IMR-90 (cell line): ENCODE measurements at regions not wholly inside any gene's neighbourhood (a gene's known extent, or its start where the extent isn't known, plus 50 kb on each side); places are given as distances from the start of the nearest gene placed in this dataset.
A peak's percentile ranks its signal among the peaks of the same experiment; 100 is the strongest.

Source experiments
- ATAC-seq: fragments of 200-7000 bp; cut with Tn5 transposase; 2 replicates; pipeline ENCODE4 v1.9.1; 2020; ENCODE audit warnings: low read depth, mild to moderate bottlenecking, moderate library complexity
- BruUV-seq: library from RNA; stranded (reverse); fragments of 400-500 nt; replicated peaks from 2 replicates; lab custom pipeline; 2021; lab: Mats Ljungman, UMichigan
- CTCF ChIA-PET: fragments of 300-600 bp; formaldehyde crosslinking; extraction: SDS; loops from one replicate; lab custom pipeline; 2021; ENCODE audit warnings: antibody characterized with exemption; lab: Yijun Ruan, JAX
- POLR2A ChIA-PET: fragments of 300-600 bp; sonication (Branson Sonifier 250); formaldehyde crosslinking; loops from one replicate; lab custom pipeline; 2022; ENCODE audit warnings: antibody characterized with exemption; ENCODE audit not compliant: unreplicated experiment; lab: Charles Lee
- DNase-seq: peaks from one replicate; pipeline ENCODE4 v3.0.0; 2013
- H2AFZ ChIP-seq: replicated peaks from 2 replicates; pipeline ENCODE3; 2013; ENCODE audit warnings: low read length, mild to moderate bottlenecking; ENCODE audit not compliant: poor library complexity
- H2AK5ac ChIP-seq: 2 replicates; pipeline ENCODE4 v1.6.1; 2013; ENCODE audit warnings: low read depth, low read length, inconsistent platforms
- H2AK9ac ChIP-seq: replicated peaks from 2 replicates; pipeline ENCODE3; 2013; ENCODE audit warnings: mild to moderate bottlenecking, low read depth, low read length, moderate library complexity; ENCODE audit not compliant: poor library complexity
- H2BK120ac ChIP-seq: 2 replicates; pipeline ENCODE4 v1.6.1; 2013; ENCODE audit warnings: low read depth, low read length, inconsistent platforms
- H2BK15ac ChIP-seq: 3 replicates; pipeline ENCODE4 v1.6.1; 2013; ENCODE audit warnings: low read depth, low read length, inconsistent platforms
- H2BK20ac ChIP-seq: 2 replicates; pipeline ENCODE4 v1.6.1; 2013; ENCODE audit warnings: low read depth, mild to moderate bottlenecking, inconsistent platforms, low read length, moderate library complexity
- H2BK5ac ChIP-seq: 2 replicates; pipeline ENCODE4 v1.6.1; 2013; ENCODE audit warnings: mild to moderate bottlenecking, low read depth, low read length, inconsistent platforms; ENCODE audit not compliant: poor library complexity, severe bottlenecking
- H3K14ac ChIP-seq: replicated peaks from 2 replicates; pipeline ENCODE4 v1.6.1; 2013; ENCODE audit warnings: low read depth, low read length, inconsistent platforms
- H3K18ac ChIP-seq: 2 replicates; pipeline ENCODE4 v1.6.1; 2013; ENCODE audit warnings: low read depth, low read length, control low read depth
- H3K23ac ChIP-seq: 2 replicates; pipeline ENCODE4 v1.6.1; 2013; ENCODE audit warnings: low read depth, low read length, inconsistent platforms
- H3K27ac ChIP-seq: 2 replicates; pipeline ENCODE4 v1.5.1; 2013; ENCODE audit warnings: mild to moderate bottlenecking, control low read depth, low read length; ENCODE audit not compliant: insufficient read depth
- H3K27me3 ChIP-seq: 2 replicates; pipeline ENCODE4 v1.6.1; 2013; ENCODE audit warnings: low read length; ENCODE audit not compliant: control insufficient read depth, insufficient read depth
- H3K36me3 ChIP-seq: 2 replicates; pipeline ENCODE4 v1.6.1; 2013; ENCODE audit warnings: low read length, mixed read lengths; ENCODE audit not compliant: control insufficient read depth, insufficient read depth
- H3K4ac ChIP-seq: 2 replicates; pipeline ENCODE4 v1.6.1; 2013; ENCODE audit warnings: low read depth, low read length, inconsistent platforms
- H3K4me1 ChIP-seq: 2 replicates; pipeline ENCODE4 v1.6.1; 2013; ENCODE audit warnings: low read length, mixed read lengths; ENCODE audit not compliant: control insufficient read depth, insufficient read depth
- H3K4me2 ChIP-seq: 2 replicates; pipeline ENCODE4 v1.6.1; 2013; ENCODE audit warnings: low read depth, mild to moderate bottlenecking, control low read depth, low read length, moderate library complexity
- H3K4me3 ChIP-seq: 2 replicates; pipeline ENCODE4 v1.5.1; 2013; ENCODE audit warnings: low read depth, mild to moderate bottlenecking, control low read depth, low read length, moderate library complexity; ENCODE audit not compliant: insufficient read depth
- H3K56ac ChIP-seq: 2 replicates; pipeline ENCODE4 v1.6.1; 2013; ENCODE audit warnings: low read length, inconsistent platforms; ENCODE audit not compliant: insufficient read depth; ENCODE audit errors: extremely low read depth
- H3K79me1 ChIP-seq, 2 experiments: 2 replicates each; pipeline ENCODE4 v1.6.1; 2013; ENCODE audit warnings: low read length in 2 of 2, inconsistent platforms in 1 of 2, low read depth in 1 of 2
- H3K9ac ChIP-seq: 2 replicates; pipeline ENCODE4 v1.6.1; 2013; ENCODE audit warnings: low read depth, low read length, control low read depth
- H3K9me1 ChIP-seq: 2 replicates; pipeline ENCODE4 v1.6.1; 2013; ENCODE audit warnings: low read length, inconsistent platforms; ENCODE audit not compliant: insufficient read depth
- H3K9me3 ChIP-seq: 2 replicates; pipeline ENCODE4 v1.6.1; 2013; ENCODE audit warnings: low read length; ENCODE audit not compliant: control insufficient read depth, insufficient read depth
- H4K20me1 ChIP-seq: 2 replicates; pipeline ENCODE4 v1.6.1; 2013; ENCODE audit warnings: low read length, inconsistent platforms; ENCODE audit not compliant: insufficient read depth
- H4K5ac ChIP-seq: 2 replicates; pipeline ENCODE4 v1.6.1; 2013; ENCODE audit warnings: mild to moderate bottlenecking, low read depth, low read length, control low read depth
- H4K8ac ChIP-seq, 2 experiments: 2 replicates each; pipeline ENCODE4 v1.6.1; 2013; ENCODE audit warnings: low read depth in 2 of 2, low read length in 2 of 2, control low read depth in 1 of 2, inconsistent platforms in 1 of 2
- H4K91ac ChIP-seq: 2 replicates; pipeline ENCODE4 v1.6.1; 2013; ENCODE audit warnings: low read depth, low read length, inconsistent platforms; ENCODE audit not compliant: insufficient read depth
- BHLHE40 ChIP-seq: fragments of 150-350 bp; IDR thresholded peaks from 2 replicates; pipeline ENCODE4 v1.6.1; 2016; ENCODE audit warnings: mild to moderate bottlenecking, low read depth, low read length
- CTCF ChIP-seq: conservative IDR thresholded peaks from 2 replicates; pipeline ENCODE4 v1.5.1; 2012; ENCODE audit warnings: mild to moderate bottlenecking, low read depth, low read length, improper control_type of control experiment
- ELK1 ChIP-seq: fragments of 150-350 bp; IDR thresholded peaks from 2 replicates; pipeline ENCODE4 v1.6.1; 2016; ENCODE audit warnings: low read depth, mild to moderate bottlenecking, low read length, moderate library complexity, borderline replicate concordance
- FOS ChIP-seq: fragments of 150-350 bp; IDR thresholded peaks from 2 replicates; pipeline ENCODE4 v1.6.1; 2016; ENCODE audit warnings: low read depth, low read length
- MAZ ChIP-seq: IDR thresholded peaks from 2 replicates; pipeline ENCODE4 v1.6.1; 2012; ENCODE audit warnings: low read depth, mild to moderate bottlenecking, low read length, improper control_type of control experiment, moderate library complexity, borderline replicate concordance
- MXI1 ChIP-seq: IDR thresholded peaks from 2 replicates; pipeline ENCODE4 v1.6.1; 2012; ENCODE audit warnings: low read depth, mild to moderate bottlenecking, low read length, moderate library complexity, borderline replicate concordance
- NFE2L2 ChIP-seq: fragments of 150-350 bp; IDR thresholded peaks from 2 replicates; pipeline ENCODE4 v1.6.1; 2016; ENCODE audit warnings: low read depth, mild to moderate bottlenecking, low read length
- POLR2A ChIP-seq: IDR thresholded peaks from 2 replicates; pipeline ENCODE4 v1.6.1; 2012; ENCODE audit warnings: mild to moderate bottlenecking, low read depth, low read length
- RAD21 ChIP-seq: IDR thresholded peaks from 2 replicates; pipeline ENCODE4 v1.6.1; 2012; ENCODE audit warnings: low read length, improper control_type of control experiment
- RCOR1 ChIP-seq: IDR thresholded peaks from 2 replicates; pipeline ENCODE4 v1.6.1; 2012; ENCODE audit warnings: mild to moderate bottlenecking, low read length, improper control_type of control experiment; ENCODE audit not compliant: insufficient replicate concordance
- USF2 ChIP-seq: fragments of 150-350 bp; IDR thresholded peaks from 2 replicates; pipeline ENCODE4 v1.6.1; 2017; ENCODE audit warnings: mild to moderate bottlenecking, antibody characterized with exemption, low read length, low read depth
- WGBS, 2 experiments: methylation state at CpG; one replicate each; pipeline versions ENCODE4 v1.1.5 to v1.1.7; 2013; ENCODE audit warnings: missing lambda C conversion rate in 2 of 2; ENCODE audit not compliant: insufficient read length in 1 of 2; ENCODE audit errors: extremely low coverage in 2 of 2; 5-methylcytosine and 5-hydroxymethylcytosine counted together
- dilution Hi-C: fragments of 300-500 bp; cut with HindIII; formaldehyde crosslinking; loops from one replicate; pipeline ENCODE4 v1.14.3; 2018; ENCODE audit warnings: low sequenced_read_pairs; ENCODE audit not compliant: unreplicated experiment
- in situ Hi-C: fragments of 300-500 bp; cut with MboI; formaldehyde crosslinking; loops from 3 replicates; pipeline ENCODE4 v1.14.3; 2019; ENCODE audit warnings: low sequenced_read_pairs, inconsistent platforms, mixed read lengths
- intact Hi-C: fragments of 100-400 bp; cut with micrococcal nuclease; formaldehyde crosslinking; loops from 2 replicates; pipeline ENCODE4 v1.10.0; 2022

- ChIA-PET CTCF (no interaction called here), POLR2A (interaction anchor here (0.6 kb wide), 1 partner anchor 15 kb away, joined by 5 read pairs; no protein-coding TSS in a partner anchor)
- no peaks in the 10 kb centered on the region for H3K27me3 ChIP-seq
- no peak overlapping the region for H3K4ac ChIP-seq
- no peak overlapping the region for H3K4me2 ChIP-seq
- H3K56ac ChIP-seq, result no peak overlapping the region
- DNase-seq, result no peak
- no peaks in the 10 kb centered on the region; a peak in 1 of 4 replicates for H3K79me1 ChIP-seq
- no peak overlapping the region for H2BK15ac ChIP-seq
- H2AK9ac ChIP-seq, result no peak overlapping the region
- no peak overlapping the region for H2AK5ac ChIP-seq
- H2AFZ ChIP-seq, result no peak overlapping the region
- H4K8ac ChIP-seq, result no peak overlapping the region
- no peak overlapping the region for H2BK20ac ChIP-seq
- no CpG with 5 or more reads among the region's 5 CpGs for WGBS, 2 experiments
- no peak for ATAC-seq
- H2BK5ac ChIP-seq, result no peak overlapping the region
- TF ChIP-seq MXI1, result no peak
- no peak for TF ChIP-seq RAD21
- TF ChIP-seq BHLHE40, result no peak
- no peak for TF ChIP-seq USF2
- TF ChIP-seq POLR2A, result no peak
- TF ChIP-seq ELK1, result no peak
- no peak for TF ChIP-seq NFE2L2
- no peak for TF ChIP-seq RCOR1
- no peak for TF ChIP-seq MAZ
- no peak for TF ChIP-seq CTCF
- TF ChIP-seq FOS, result no peak
- H4K91ac ChIP-seq, result no peak overlapping the region
- H4K5ac ChIP-seq, result no peak overlapping the region
- H3K18ac ChIP-seq, result no peak overlapping the region
- no peak overlapping the region for H3K4me3 ChIP-seq
- peaks cover 8% of the 10 kb centered on the region for H3K4me1 ChIP-seq
- no peaks in the 10 kb centered on the region for H3K36me3 ChIP-seq
- H2BK120ac ChIP-seq, result peak overlapping the region; percentile 2; the same call in 1 of the 2 replicates
- H3K9ac ChIP-seq, result no peak overlapping the region
- in situ Hi-C loops (no loop called here), dilution Hi-C loops (no loop called here), intact Hi-C loops (no loop called here)
- H4K20me1 ChIP-seq, result no peaks in the 10 kb centered on the region
- peaks cover 8% of the 10 kb centered on the region for H3K9me1 ChIP-seq
- no TSS peak for BruUV-seq
- H3K27ac ChIP-seq, result no peak overlapping the region
- no peak overlapping the region for H3K23ac ChIP-seq
- no peaks in the 10 kb centered on the region for H3K9me3 ChIP-seq
- 0 out of 2 replicates have a peak overlapping the region, but pooled peaks have one; percentile 73 for H3K14ac ChIP-seq
Observed at GRCh38 chr5:54765165-54766028, 220.0 kb downstream of the ESM1 start.
